Glomerular endothelial cell (primary cell): ENCODE measurements at regions not wholly inside any gene's neighbourhood (a gene's known extent, or its start where the extent isn't known, plus 50 kb on each side); places are given as distances from the start of the nearest gene placed in this dataset.

Experiments used
- DNase-seq: peaks from one replicate; pipeline ENCODE4 v3.0.0-alpha.2; 2011; ENCODE audit warnings: low read depth, low spot score; ENCODE audit errors: extremely low read depth

GRCh38 chr18:54531402-54532065, 59.5 kb upstream of the DYNAP start:
- no peak for DNase-seq

GRCh38 chr18:54532222-54532621, 58.8 kb upstream of the DYNAP start:
- DNase-seq = no peak

- DNase-seq = no peak
Observed at GRCh38 chr18:54532962-54533361, 58.1 kb upstream of the DYNAP start.
